PC-3 (cell line): ENCODE measurements at regions not wholly inside any gene's neighbourhood (a gene's known extent, or its start where the extent isn't known, plus 50 kb on each side); places are given as distances from the start of the nearest gene placed in this dataset.

Source experiments
- ATAC-seq: fragments of 200-7000 bp; cut with Tn5 transposase; 2 replicates; pipeline ENCODE4 v1.9.1; 2020; ENCODE audit warnings: mild to moderate bottlenecking, moderate library complexity
- BruUV-seq: library from RNA; stranded (reverse); fragments of 400-500 nt; replicated peaks from 2 replicates; lab custom pipeline; 2021; lab: Mats Ljungman, UMichigan
- CTCF ChIA-PET: fragments of 300-600 bp; sonication (Branson Sonifier 250); formaldehyde crosslinking; loops from one replicate; lab custom pipeline; 2022; ENCODE audit warnings: antibody characterized with exemption; lab: Charles Lee
- POLR2A ChIA-PET: fragments of 300-600 bp; sonication (Branson Sonifier 250); formaldehyde crosslinking; loops from one replicate; lab custom pipeline; 2022; ENCODE audit warnings: antibody characterized with exemption; ENCODE audit not compliant: unreplicated experiment; lab: Charles Lee
- DNase-seq: peaks from one replicate; pipeline ENCODE4 v3.0.0-alpha.2; 2015
- H2AFZ ChIP-seq: fragments of 300-600 bp; sonication (generic); 2 replicates; pipeline ENCODE4 v1.6.0; 2016; ENCODE audit warnings: antibody characterized with exemption, low read length
- H3F3A ChIP-seq: fragments of 300-600 bp; sonication (generic); one replicate; pipeline ENCODE4 v1.6.0; 2017; ENCODE audit warnings: antibody characterized with exemption, low read length, control low read depth, mild to moderate bottlenecking; ENCODE audit not compliant: unreplicated experiment
- H3K27ac ChIP-seq: fragments of 300-600 bp; sonication (generic); 2 replicates; pipeline ENCODE4 v1.5.1; 2016; ENCODE audit warnings: mild to moderate bottlenecking, low read length
- H3K27me3 ChIP-seq: fragments of 300-600 bp; sonication (generic); 2 replicates; pipeline ENCODE4 v1.6.1; 2016; ENCODE audit warnings: low read length, mixed read lengths
- H3K36me3 ChIP-seq: fragments of 300-600 bp; sonication (generic); 2 replicates; pipeline ENCODE4 v1.6.1; 2016; ENCODE audit warnings: low read depth, mixed run types, low read length, mixed read lengths
- H3K4me1 ChIP-seq: fragments of 300-600 bp; sonication (generic); 2 replicates; pipeline ENCODE4 v1.5.1; 2016; ENCODE audit warnings: low read length; ENCODE audit not compliant: insufficient read depth
- H3K4me2 ChIP-seq: fragments of 300-600 bp; sonication (generic); 2 replicates; pipeline ENCODE4 v1.6.0; 2016; ENCODE audit warnings: low read length
- H3K4me3 ChIP-seq: fragments of 300-600 bp; sonication (generic); 2 replicates; pipeline ENCODE4 v1.5.1; 2016; ENCODE audit warnings: mild to moderate bottlenecking, low read length, mixed read lengths
- H3K79me2 ChIP-seq: fragments of 300-600 bp; sonication (generic); 2 replicates; pipeline ENCODE4 v1.6.1; 2017; ENCODE audit warnings: low read length, mixed read lengths
- H3K9ac ChIP-seq: fragments of 300-600 bp; sonication (generic); 2 replicates; pipeline ENCODE4 v1.6.0; 2016; ENCODE audit warnings: mild to moderate bottlenecking, low read length
- H3K9me2 ChIP-seq: fragments of 300-600 bp; sonication (generic); replicated peaks from 2 replicates; pipeline ENCODE4 v1.6.1; 2016; ENCODE audit warnings: mixed run types, low read length, mixed read lengths
- H3K9me3 ChIP-seq: fragments of 300-600 bp; sonication (generic); 2 replicates; pipeline ENCODE4 v1.6.1; 2016; ENCODE audit warnings: low read length, mixed read lengths
- H4K20me1 ChIP-seq: fragments of 300-600 bp; sonication (generic); 2 replicates; pipeline ENCODE4 v1.6.1; 2016; ENCODE audit warnings: low read length, mixed read lengths
- EZH2 ChIP-seq: fragments of 300-600 bp; sonication (generic); IDR thresholded peaks from one replicate; pipeline ENCODE4 v1.6.1; 2017; ENCODE audit warnings: antibody characterized with exemption, mild to moderate bottlenecking, low read length; ENCODE audit not compliant: unreplicated experiment
- EZH2phosphoT487 ChIP-seq: fragments of 300-600 bp; sonication (generic); IDR thresholded peaks from 2 replicates; pipeline ENCODE4 v1.6.1; 2018; ENCODE audit warnings: mild to moderate bottlenecking, antibody characterized with exemption, low read length, borderline replicate concordance
- intact Hi-C: fragments of 100-400 bp; cut with micrococcal nuclease; formaldehyde crosslinking; loops from 2 replicates; pipeline ENCODE4 v1.9.0; 2023
- TF ChIP-seq, protein P1 (sequence below): fragments of 300-600 bp; sonication (generic); conservative IDR thresholded peaks from 2 replicates; pipeline ENCODE4 v1.5.1; 2017; ENCODE audit warnings: antibody characterized with exemption, low read depth, mild to moderate bottlenecking, low read length

DNA sequence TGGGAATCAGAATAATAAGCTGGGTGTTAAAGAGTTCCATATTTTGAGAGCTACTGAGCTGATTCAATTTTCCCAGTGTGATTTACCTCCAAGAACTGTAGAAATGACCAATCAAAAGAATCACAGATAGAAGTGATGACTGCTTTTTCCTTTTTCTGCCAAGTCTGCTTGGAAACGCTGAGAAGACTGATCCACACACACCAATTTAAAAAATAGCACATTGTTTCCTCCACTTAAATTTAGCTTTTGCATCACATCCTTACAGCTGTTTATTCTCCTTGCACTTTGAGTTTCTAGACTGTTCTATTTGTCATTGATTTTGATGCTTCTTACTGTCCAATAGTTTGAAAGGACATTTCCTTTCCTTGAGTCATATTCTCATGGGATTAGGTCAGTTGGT lies 590.3 kb upstream of the CHAC2 start:
- no peak for ATAC-seq
- no peaks in the 10 kb centered on the region for H3K27me3 ChIP-seq
- POLR2A ChIA-PET = no interaction called here

DNA sequence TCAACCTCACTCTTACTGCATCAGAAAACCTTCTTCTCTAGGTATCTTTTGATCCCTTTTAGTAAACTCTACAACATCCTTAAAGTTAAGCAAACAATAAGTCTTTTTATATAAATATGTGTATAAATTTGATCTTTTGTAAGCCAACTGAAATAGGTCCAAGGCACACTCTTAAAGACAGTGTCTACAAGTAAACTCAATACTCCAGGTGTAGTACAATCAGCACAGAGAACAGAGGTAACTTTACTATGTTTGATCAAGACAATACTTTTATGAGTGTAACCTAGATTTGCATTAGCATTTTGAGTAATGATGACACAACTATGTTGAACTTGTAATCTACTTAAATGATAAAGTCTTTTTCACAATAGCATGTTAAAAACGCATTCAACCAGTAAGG lies 593.1 kb upstream of the CHAC2 start:
- Histone ChIP-seq H3F3A (no peaks in the 10 kb centered on the region), H3K27me3 (no peaks in the 10 kb centered on the region), H3K4me2 (no peak overlapping the region), H2AFZ (no peak overlapping the region), H3K27ac (no peak overlapping the region), H3K4me3 (no peak overlapping the region), H3K36me3 (no peaks in the 10 kb centered on the region), H3K79me2 (no peaks in the 10 kb centered on the region), H4K20me1 (no peaks in the 10 kb centered on the region), H3K9ac (no peak overlapping the region), H3K4me1 (peaks cover 9% of the 10 kb centered on the region), H3K9me2 (no peaks in the 10 kb centered on the region; the same call in 1 of the 2 replicates), H3K9me3 (no peaks in the 10 kb centered on the region)
- ChIA-PET CTCF (interaction anchor here (1.0 kb wide), 1 partner anchor 27 kb away, joined by 4 read pairs; no protein-coding TSS in a partner anchor), POLR2A (no interaction called here)
- TF ChIP-seq EZH2phosphoT487 (no peak), EZH2 (no peak)
- TF ChIP-seq, protein P1, sequence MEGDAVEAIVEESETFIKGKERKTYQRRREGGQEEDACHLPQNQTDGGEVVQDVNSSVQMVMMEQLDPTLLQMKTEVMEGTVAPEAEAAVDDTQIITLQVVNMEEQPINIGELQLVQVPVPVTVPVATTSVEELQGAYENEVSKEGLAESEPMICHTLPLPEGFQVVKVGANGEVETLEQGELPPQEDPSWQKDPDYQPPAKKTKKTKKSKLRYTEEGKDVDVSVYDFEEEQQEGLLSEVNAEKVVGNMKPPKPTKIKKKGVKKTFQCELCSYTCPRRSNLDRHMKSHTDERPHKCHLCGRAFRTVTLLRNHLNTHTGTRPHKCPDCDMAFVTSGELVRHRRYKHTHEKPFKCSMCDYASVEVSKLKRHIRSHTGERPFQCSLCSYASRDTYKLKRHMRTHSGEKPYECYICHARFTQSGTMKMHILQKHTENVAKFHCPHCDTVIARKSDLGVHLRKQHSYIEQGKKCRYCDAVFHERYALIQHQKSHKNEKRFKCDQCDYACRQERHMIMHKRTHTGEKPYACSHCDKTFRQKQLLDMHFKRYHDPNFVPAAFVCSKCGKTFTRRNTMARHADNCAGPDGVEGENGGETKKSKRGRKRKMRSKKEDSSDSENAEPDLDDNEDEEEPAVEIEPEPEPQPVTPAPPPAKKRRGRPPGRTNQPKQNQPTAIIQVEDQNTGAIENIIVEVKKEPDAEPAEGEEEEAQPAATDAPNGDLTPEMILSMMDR = no peak
- intact Hi-C loops = loop anchor here (2.0 kb wide), 1 partner anchor 70 kb away; no protein-coding TSS in a partner anchor
- no TSS peak for BruUV-seq
- DNase-seq = peak; percentile 13
- peak; percentile 94 for ATAC-seq

More for the DNA sequence above, 590.3 kb upstream of the CHAC2 start:
- CTCF ChIA-PET = no interaction called here
- no peaks in the 10 kb centered on the region for H3K9me3 ChIP-seq
- peaks cover 9% of the 10 kb centered on the region for H3K4me1 ChIP-seq
- no peak overlapping the region for H3K9ac ChIP-seq
- intact Hi-C loops = no loop called here
- H3K27ac ChIP-seq = no peak overlapping the region
- no peaks in the 10 kb centered on the region for H3K79me2 ChIP-seq
- no peaks in the 10 kb centered on the region for H3K9me2 ChIP-seq
- no peaks in the 10 kb centered on the region for H3F3A ChIP-seq
- H3K4me3 ChIP-seq = no peak overlapping the region
- no peaks in the 10 kb centered on the region for H4K20me1 ChIP-seq
- H3K36me3 ChIP-seq = no peaks in the 10 kb centered on the region
- no peak overlapping the region for H2AFZ ChIP-seq
- no TSS peak for BruUV-seq
- TF ChIP-seq, protein P1 = no peak
- TF ChIP-seq EZH2 = no peak
- TF ChIP-seq EZH2phosphoT487 = no peak
- H3K4me2 ChIP-seq = no peak overlapping the region
- no peak for DNase-seq

DNA sequence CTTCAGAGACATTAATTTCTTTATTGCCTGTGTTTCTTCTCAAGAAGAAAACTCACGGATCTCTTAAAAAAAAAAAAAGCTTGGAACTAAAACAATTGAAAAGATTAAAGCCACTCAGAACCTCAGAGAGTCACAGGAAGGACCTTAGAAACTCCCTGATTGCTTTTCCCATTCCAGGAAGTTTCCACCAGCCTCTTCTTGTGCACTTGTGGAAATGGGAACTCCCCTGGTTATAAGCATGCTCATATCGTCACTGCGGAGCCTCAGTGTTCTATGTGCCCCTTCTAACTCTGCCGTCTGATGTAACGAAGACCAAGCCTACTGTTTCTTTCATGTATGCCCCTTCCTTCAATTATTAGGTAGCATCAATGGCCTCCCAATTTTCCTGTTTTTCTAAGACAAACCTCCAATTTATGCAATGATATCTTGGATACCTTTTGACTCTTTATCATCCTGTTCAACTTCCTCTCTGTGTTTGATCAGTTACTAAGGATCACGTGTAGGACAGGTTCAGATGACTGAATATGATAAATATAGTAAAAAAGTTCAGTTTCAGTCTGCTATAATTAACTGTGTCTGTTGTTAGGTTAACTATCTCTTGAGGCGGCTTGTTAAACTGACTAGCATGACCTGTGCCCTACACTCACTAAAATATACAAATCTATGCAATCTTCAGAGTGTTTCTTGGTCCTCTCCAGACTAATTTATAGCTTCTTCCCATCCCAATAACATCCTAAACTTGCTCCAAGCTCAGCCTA lies 593.7 kb upstream of the CHAC2 start:
- no peaks in the 10 kb centered on the region for H4K20me1 ChIP-seq
- H3F3A ChIP-seq = no peaks in the 10 kb centered on the region
- no peaks in the 10 kb centered on the region for H3K79me2 ChIP-seq
- no peaks in the 10 kb centered on the region; the same call in 1 of the 2 replicates for H3K9me2 ChIP-seq
- no peaks in the 10 kb centered on the region for H3K36me3 ChIP-seq
- H3K9ac ChIP-seq = no peak overlapping the region
- no peak for DNase-seq
- BruUV-seq = no TSS peak
- H3K4me1 ChIP-seq = peaks cover 9% of the 10 kb centered on the region
- intact Hi-C loops = loop anchor here (2.0 kb wide), 1 partner anchor 69 kb away; no protein-coding TSS in a partner anchor
- ATAC-seq = peak; percentile 52
- H3K4me3 ChIP-seq = no peak overlapping the region
- no peaks in the 10 kb centered on the region for H3K27me3 ChIP-seq
- no peak overlapping the region for H3K4me2 ChIP-seq
- ChIA-PET POLR2A (no interaction called here), CTCF (interaction anchor here (1.0 kb wide), 1 partner anchor 28 kb away, joined by 4 read pairs; no protein-coding TSS in a partner anchor)
- H2AFZ ChIP-seq = no peak overlapping the region
- H3K9me3 ChIP-seq = no peaks in the 10 kb centered on the region
- TF ChIP-seq, protein P1 = no peak
- TF ChIP-seq EZH2phosphoT487 (no peak), EZH2 (no peak)
- H3K27ac ChIP-seq = no peak overlapping the region
